Peyer's patch (tissue), 4 donors: ENCODE measurements at regions not wholly inside any gene's neighbourhood (a gene's known extent, or its start where the extent isn't known, plus 50 kb on each side); places are given as distances from the start of the nearest gene placed in this dataset.
A peak's percentile ranks its signal among the peaks of the same experiment; 100 is the strongest.

Source experiments
- DNase-seq, 3 donors: peaks; one replicate each; pipeline ENCODE4 v3.0.0-alpha.2; 2017 to 2019
- H3K27ac ChIP-seq, 4 donors: fragments of 200-600 bp; sonication (generic); one replicate each; pipeline ENCODE4 v1.5.1; 2016 to 2019
- H3K27me3 ChIP-seq, 2 donors: fragments of 200-600 bp; sonication (generic); one replicate each; pipeline ENCODE4 v1.5.1; 2019
- H3K36me3 ChIP-seq, 3 donors: fragments of 200-600 bp; sonication (generic); one replicate each; pipeline ENCODE4 v1.5.1; 2016 to 2019
- H3K4me1 ChIP-seq, 4 donors: fragments of 200-600 bp; sonication (generic); one replicate each; pipeline ENCODE4 v1.5.1; 2016 to 2019
- H3K4me3 ChIP-seq, 4 donors: fragments of 200-600 bp; sonication (generic); 1 replicate in 3 of 4; 2 replicates in 1 of 4; pipeline ENCODE4 v1.5.1; 2016 to 2019; ENCODE audit warnings: mild to moderate bottlenecking in 1 of 4
- H3K9me3 ChIP-seq, 4 donors: fragments of 200-600 bp; sonication (generic); one replicate each; pipeline ENCODE4 v1.5.1; 2016 to 2019; ENCODE audit warnings: mild to moderate bottlenecking in 1 of 4
- POLR2A ChIP-seq, 2 donors: fragments of 450-650 bp; IDR thresholded peaks; one replicate each; pipeline ENCODE4 v1.5.1; 2017; ENCODE audit warnings: antibody characterized with exemption in 2 of 2, mild to moderate bottlenecking in 2 of 2, moderate library complexity in 2 of 2
- TF ChIP-seq, protein P1 (sequence below), 6 experiments: fragments of 450-650 bp in 4 of 6; fragments of 200-600 bp in 2 of 6; sonication (generic) in 1 of 6; IDR thresholded peaks; one replicate each; pipeline ENCODE4 v1.5.1; 2017 to 2019; ENCODE audit warnings: antibody characterized with exemption in 6 of 6, mild to moderate bottlenecking in 3 of 6, moderate library complexity in 1 of 6

DNA sequence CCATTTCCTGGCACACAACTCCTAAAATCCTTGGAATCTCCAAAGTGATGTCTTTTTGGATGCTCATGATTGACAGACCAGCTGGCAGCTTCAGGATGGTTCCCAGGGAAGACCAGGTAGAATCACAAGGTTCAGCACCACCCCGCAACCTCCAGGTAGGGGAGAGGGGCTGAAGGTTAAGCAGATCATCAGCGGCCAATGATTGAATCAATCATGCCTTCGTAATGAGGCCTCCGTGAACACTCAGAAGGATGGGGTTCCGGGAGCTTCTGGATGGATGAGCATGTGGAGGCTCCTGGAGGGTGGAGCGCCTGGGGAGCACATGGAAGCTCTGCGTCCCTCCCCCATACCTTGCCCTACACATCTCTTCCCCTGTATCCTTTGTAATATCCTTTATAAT is 185.9 kb downstream of the SEC14L1 start:
- H3K27me3 ChIP-seq: no peaks in the 10 kb centered on the region
- H3K4me1 ChIP-seq: peaks cover 13 to 87% (median 47%) of the 10 kb centered on the region in 4 donors
- H3K27ac ChIP-seq: peak overlapping the region in 1 of 4 donors; percentile 80
- no peaks in the 10 kb centered on the region for H3K9me3 ChIP-seq
- DNase-seq: peak in 2 of 3 donors; percentile 15 to 29
- no peaks in the 10 kb centered on the region for H3K36me3 ChIP-seq
- TF ChIP-seq, protein P1, sequence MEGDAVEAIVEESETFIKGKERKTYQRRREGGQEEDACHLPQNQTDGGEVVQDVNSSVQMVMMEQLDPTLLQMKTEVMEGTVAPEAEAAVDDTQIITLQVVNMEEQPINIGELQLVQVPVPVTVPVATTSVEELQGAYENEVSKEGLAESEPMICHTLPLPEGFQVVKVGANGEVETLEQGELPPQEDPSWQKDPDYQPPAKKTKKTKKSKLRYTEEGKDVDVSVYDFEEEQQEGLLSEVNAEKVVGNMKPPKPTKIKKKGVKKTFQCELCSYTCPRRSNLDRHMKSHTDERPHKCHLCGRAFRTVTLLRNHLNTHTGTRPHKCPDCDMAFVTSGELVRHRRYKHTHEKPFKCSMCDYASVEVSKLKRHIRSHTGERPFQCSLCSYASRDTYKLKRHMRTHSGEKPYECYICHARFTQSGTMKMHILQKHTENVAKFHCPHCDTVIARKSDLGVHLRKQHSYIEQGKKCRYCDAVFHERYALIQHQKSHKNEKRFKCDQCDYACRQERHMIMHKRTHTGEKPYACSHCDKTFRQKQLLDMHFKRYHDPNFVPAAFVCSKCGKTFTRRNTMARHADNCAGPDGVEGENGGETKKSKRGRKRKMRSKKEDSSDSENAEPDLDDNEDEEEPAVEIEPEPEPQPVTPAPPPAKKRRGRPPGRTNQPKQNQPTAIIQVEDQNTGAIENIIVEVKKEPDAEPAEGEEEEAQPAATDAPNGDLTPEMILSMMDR (IDR thresholded peaks at IDR 0.05): no peak
- TF ChIP-seq POLR2A (IDR thresholded peaks at IDR 0.05): no peak
- no peak overlapping the region for H3K4me3 ChIP-seq

DNA sequence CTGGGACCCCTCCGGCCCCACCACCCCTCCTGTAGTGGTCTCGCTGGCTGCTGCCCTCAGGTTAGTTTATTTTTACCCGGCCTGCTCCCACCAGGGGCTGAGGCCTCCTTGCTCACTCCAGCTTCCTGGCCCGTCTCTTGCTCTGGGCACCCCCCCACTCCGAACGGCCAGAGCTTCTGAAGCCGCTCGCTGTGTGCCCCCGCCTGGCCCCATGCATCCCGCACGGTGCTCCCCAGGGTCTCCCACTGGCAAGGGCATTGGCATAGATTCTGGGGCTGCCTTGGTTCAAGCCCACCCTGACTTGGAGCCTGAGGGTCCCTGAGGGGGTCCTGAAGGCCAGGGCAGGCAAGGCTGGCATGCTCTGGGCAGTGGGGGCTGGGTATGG is 186.4 kb downstream of the SEC14L1 start:
- H3K27ac ChIP-seq: peak overlapping the region in 3 of 4 donors; percentile 13 to 55 (median 32)
- H3K4me1 ChIP-seq: peaks cover 15 to 87% (median 45%) of the 10 kb centered on the region in 4 donors
- TF ChIP-seq POLR2A (IDR thresholded peaks at IDR 0.05): no peak
- TF ChIP-seq, protein P1 (IDR thresholded peaks at IDR 0.05): no peak
- H3K36me3 ChIP-seq: no peaks in the 10 kb centered on the region
- H3K9me3 ChIP-seq: no peaks in the 10 kb centered on the region
- H3K27me3 ChIP-seq: no peaks in the 10 kb centered on the region
- no peak overlapping the region for H3K4me3 ChIP-seq
- peak; percentile 14 to 46 (median 43) for DNase-seq

DNA sequence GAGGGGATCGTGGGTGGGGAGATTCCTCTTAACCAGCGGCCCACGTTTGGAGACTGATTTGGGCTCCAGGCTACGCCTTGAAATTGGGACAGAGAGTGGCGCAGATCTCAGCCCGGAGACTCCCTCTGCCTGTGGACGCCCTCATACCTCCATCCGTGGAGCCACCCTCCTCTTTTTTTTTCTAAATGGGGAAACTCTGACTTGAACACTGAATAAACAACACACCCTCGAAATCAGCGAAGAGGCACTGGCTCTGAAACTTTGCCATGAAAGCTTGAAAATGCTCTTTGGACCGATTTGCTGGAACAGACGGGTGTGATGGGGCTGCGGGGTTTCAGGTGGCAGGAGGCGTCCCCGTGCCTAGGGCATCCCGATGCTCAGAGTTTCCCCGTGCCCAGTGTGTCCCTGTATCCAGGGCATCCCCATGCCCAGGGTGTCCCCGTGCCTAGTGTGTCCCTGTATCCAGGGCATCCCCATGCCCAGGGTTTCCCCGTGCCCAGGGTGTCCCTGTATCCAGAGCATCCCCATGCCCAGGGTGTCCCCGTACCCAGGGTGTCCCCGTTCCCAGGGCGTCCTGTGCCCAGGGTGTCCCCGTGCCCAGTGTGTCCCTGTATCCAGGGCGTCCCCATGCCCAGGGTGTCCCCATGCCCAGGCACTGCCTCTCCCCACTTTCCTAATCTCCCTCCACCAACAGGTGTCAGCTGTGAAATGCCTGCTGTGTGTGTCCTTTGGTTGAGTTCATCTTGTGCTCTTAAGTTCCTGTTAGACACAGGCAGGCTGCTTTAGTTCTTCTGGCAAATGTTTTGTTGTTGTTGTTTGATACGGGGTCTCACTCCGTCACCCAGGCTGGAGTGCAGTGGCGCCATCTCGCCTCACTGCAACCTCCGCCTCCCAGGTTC is 187.0 kb downstream of the SEC14L1 start:
- H3K9me3 ChIP-seq: no peaks in the 10 kb centered on the region
- no peak overlapping the region for H3K4me3 ChIP-seq
- DNase-seq: peak in 2 of 3 donors; percentile 14 to 54
- no peak for TF ChIP-seq POLR2A (IDR thresholded peaks at IDR 0.05)
- TF ChIP-seq, protein P1 (IDR thresholded peaks at IDR 0.05): no peak
- no peaks in the 10 kb centered on the region for H3K36me3 ChIP-seq
- H3K27me3 ChIP-seq: no peaks in the 10 kb centered on the region
- H3K27ac ChIP-seq: peak overlapping the region in 2 of 4 donors; percentile 32 to 55
- H3K4me1 ChIP-seq: peaks cover 15 to 81% (median 39%) of the 10 kb centered on the region in 4 donors

DNA sequence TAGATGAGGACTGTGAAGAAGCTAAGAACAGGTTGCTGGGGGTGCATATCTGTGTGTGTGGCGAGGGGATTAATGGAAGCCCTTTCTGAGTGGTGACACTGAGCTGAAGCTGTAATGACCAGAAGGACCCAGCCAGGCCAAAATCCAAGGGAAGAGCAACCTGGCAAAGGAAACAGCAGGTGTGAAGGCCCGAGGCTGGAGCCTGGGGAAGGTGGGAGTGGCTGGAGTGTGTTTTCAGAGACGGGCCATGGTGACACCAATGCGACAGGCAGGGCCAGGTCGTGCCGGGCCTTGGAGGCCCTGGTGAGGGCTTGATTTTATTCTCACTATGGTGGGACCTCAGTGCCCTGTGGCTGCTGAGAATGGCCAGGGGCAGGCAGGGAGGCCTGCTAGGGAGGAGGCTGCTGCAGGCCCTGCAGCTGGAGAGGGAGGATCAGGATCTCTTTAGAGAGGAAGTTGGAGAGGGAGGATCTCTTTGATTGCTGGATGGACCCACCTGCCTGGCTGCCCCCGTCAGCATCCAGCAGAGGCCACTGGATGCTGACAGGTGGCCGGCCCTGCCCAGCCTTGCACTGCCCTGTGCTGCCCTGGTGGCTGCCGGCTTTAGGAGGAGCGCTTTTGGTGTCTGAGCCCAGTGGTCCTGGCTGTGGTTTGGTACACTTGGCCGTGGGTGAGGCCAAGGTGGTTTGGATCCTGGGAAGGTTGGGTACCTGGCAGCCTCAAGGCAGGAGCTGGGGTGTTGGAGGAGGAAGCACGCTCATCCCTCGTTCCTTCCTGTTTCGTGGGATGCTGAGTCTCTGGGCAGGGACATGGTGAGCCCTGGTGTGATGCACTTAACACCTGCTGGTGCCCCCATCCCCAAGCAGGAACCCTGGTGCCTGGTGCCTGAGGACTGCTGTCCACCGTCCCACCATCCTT is 188.3 kb downstream of the SEC14L1 start:
- TF ChIP-seq, protein P1 (IDR thresholded peaks at IDR 0.05): no peak
- no peak for TF ChIP-seq POLR2A (IDR thresholded peaks at IDR 0.05)
- no peaks in the 10 kb centered on the region for H3K9me3 ChIP-seq
- H3K27me3 ChIP-seq: no peaks in the 10 kb centered on the region
- peak in 2 of 3 donors; percentile 14 to 47 for DNase-seq
- no peak overlapping the region for H3K4me3 ChIP-seq
- peaks cover 15 to 72% (median 33%) of the 10 kb centered on the region in 4 donors for H3K4me1 ChIP-seq
- H3K36me3 ChIP-seq: no peaks in the 10 kb centered on the region
- peak overlapping the region in 1 of 4 donors; percentile 22 for H3K27ac ChIP-seq

DNA sequence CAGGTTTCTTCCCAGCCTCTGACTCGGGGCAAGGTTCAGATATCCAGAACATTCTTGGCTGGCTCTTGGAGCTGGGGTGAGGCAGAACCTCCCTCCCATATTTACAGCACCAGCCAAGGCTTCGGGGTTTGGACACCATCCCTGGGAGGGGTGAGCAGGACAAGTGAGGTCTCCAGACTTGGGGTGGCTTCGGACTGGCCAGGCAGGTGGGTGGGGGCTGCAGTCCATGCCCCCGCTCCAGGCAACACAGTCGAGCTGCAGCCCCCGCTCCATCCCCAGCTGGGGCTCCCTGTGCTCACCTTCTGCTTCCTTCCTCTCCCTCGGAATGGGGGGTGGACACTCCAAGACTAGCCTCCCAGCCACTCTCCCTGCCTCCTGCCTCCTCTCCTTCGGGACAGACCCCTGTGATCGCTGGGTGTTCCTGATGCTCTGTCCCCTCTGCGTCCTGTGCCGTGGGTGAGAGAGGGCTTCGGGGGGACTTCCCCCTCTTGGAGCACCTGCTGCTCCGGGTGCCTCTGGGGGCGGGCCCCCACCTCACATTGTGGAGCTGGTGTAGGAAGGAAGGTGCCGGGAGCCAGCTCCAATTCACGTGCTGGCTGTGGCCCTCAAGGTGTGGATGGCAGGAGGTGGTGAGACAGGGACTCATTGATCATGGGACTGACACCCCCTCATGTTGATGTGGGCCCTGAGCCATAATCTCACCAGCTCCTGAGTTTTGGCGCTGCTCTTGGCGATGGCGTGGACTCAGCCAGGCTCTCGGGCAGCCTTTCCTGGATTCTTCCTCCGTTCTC is 189.2 kb downstream of the SEC14L1 start:
- DNase-seq: peak in 2 of 3 donors; percentile 14 to 47
- Histone ChIP-seq H3K4me1 (peaks cover 15 to 64% (median 27%) of the 10 kb centered on the region in 4 donors), H3K4me3 (no peak overlapping the region), H3K9me3 (no peaks in the 10 kb centered on the region), H3K27ac (peak overlapping the region in 1 of 4 donors; percentile 22), H3K36me3 (no peaks in the 10 kb centered on the region), H3K27me3 (no peaks in the 10 kb centered on the region)
- TF ChIP-seq, protein P1 (IDR thresholded peaks at IDR 0.05): no peak
- TF ChIP-seq POLR2A (IDR thresholded peaks at IDR 0.05): no peak
